ENCODE measurements at regions not wholly inside any gene's neighbourhood (a gene's known extent, or its start where the extent isn't known, plus 50 kb on each side); places are given as distances from the start of the nearest gene placed in this dataset.
A peak's percentile ranks its signal among the peaks of the same experiment; 100 is the strongest.

DNA sequence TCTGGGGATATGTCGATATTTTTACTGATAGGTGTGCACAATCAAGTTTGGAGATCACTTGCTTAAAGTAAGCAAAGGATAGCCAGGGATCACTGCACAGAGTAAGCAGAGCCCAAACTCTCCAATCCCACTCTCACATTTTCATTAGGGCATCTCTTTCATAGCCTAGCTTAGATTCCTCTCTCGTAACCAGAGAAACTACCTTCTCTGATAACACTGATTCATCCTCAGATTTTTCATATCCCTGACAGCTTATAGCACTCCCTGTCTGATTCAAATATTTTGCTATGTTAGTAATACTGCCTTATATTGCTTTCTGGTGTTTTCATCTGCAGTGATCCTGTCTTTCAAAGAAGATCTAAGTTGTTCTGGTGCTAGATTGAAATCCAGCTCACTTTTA is 123.7 kb downstream of the CBLL2 start:
- DNase-seq, result no peak

- no peak for DNase-seq
These were observed 124.9 kb downstream of the CBLL2 start for GRCh38 chrX:22397566-22397965.

DNA sequence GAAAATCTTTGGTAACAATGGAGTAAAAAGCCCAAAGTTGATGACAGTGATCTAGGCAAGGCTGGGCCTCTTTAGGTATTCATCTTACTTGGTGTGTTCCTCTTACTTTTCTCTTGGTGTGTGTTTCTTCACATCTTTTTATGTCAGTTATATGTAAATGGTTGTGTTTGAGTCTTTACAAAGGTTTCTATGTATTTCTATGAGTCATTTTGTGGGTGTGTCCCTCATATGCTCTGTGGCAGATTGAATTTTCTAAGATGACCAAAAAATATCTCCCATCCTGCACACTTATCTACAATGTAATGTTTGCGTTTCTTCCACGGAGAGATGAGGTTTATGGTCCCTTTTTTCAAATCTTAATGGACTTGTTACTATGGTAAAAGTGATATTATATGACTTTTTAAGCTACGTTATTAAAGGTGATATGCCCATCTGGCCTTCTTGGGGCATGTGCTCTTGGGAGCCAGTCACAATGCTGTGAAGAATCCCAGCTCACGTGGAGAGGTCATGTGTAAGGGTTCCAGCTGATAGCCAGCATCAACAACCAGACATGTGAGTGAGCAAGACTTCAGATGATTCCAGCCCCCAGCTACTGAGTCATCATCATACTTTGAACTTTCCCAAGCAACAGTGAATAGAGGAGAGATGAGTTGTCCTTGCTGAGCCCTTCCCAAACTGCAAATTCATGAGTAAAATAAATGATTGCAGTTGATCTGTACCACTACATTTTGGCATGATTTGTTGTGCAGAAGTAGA is 126.9 kb downstream of the CBLL2 start:
- no peak for DNase-seq

- no peak for DNase-seq
These were observed 131.6 kb downstream of the CBLL2 start for GRCh38 chrX:22404297-22404696.

DNA sequence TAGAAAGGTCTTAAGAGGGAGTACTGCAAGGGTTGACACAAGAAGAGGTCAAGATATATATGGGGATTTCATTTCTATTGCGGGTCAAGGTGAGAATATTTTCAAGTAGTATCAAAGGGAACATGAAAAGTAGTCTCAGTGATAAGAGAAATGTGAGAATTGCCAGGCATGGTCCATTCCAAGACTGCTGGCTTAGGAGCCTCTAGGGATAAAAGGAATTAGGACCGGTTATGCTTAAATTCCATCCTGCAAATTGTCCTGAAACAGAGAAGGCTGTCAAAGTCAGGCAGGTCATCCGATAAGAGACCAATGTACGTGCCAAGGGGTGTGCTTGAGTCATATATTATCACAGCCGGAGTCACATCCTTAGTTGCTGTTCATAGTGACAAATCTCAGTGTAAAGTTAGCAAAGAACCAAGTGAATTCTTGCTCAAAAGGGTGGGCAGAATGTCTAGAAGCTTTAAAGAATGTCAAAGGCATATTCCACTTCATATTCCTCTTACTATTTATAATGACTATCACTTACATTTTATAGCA is 133.6 kb downstream of the CBLL2 start:
- DNase-seq, result no peak

- DNase-seq, result no peak
These were observed 136.7 kb downstream of the CBLL2 start for GRCh38 chrX:22409418-22409817.

DNA sequence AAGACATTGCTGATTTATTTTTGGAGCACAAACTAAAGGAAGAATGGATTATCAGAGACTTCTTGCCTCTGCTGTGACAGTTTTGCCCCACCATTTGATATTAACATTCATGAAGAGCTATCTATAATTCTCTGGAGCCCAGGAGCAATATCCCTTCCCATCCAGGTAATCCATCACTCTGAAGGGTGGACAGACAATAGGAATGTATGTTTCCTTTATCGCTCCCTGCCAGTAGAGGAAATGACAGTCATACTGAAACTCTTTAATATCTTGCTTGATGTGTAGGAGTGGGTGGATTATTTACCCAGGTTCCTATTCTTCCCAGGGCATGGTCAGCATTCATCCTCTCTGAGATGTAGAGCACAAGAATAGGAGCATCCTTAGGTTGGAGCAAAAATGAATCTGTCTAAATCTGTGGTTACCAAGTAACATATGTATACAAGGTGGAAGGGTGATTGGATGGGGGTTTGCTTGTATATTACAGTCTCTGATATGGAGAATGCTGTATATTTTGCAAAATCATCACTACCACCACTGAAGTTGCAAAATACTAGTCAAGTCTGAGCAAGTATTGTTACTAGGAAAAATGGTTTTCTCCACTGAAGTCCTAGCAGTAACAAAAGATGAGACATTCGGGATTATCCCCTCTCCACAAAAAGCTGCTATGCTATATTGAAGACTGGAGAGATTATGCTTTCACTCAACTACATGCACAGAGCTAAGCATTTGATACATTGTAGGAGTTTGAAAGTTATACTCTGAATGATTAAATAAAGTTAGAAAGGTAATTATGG is 151.6 kb downstream of the CBLL2 start:
- no peak for DNase-seq

DNA sequence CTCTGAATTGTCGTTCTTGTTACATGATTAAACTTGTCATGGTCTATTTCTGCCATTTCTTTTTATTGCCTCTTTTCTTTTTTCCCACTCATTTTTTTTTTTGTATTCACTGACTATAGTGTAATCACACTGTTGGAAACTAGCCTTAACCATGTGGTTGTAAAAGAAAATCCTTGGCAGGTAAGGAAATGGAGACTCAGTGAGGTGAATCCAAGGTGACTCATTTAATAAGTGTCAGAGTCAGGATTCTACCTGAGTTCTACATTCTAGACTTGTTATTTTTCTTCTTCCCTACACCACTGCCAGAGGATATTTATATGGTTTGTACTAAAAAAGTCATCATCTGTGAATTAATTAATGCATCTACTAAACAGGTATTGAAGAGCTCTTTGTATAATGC is 152.2 kb downstream of the CBLL2 start:
- no peak for DNase-seq

GRCh38 chrX:22429704-22430103 is 157.0 kb downstream of the CBLL2 start:
- DNase-seq, result no peak

- no peak for DNase-seq
These were observed 158.0 kb downstream of the CBLL2 start for GRCh38 chrX:22430701-22431100.

GRCh38 chrX:22433292-22434070 is 160.8 kb downstream of the CBLL2 start:
- DNase-seq, result no peak

DNA sequence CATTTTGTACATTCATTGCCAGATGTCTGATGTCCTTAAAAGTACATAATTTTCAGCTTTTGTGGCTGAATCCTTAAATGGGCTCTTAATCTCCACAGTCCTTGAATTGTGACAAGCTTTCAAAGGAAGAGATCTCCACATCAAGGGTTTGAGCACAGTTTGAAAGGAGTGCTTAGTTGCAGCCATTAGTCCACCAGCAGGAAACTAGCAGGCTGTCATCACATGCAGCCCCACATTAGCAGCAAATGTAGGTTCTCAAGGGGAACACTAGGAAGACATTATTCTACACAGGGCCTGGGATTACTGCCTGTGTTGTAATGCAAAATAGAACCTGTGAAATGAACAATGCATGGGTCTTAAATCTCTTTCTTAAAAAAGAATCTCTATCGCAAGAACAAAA is 173.2 kb downstream of the CBLL2 start:
- no peak for DNase-seq

DNA sequence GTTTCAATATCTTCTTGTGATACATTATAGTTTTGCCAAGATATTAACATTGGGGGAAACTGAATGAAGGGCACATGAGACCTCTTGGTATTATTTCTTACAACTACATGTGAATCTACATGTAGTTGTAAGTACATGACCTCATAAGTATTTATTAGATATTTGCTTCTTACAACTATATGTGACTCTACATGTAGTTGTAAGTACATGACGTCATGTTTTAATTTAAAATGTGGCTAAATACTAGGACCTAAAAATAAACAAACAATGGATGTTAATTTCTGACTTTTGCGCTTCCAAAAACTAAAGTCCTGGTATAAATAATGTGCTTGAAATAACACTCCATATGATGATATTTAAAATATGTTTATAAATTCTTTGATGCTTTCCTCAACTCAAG is 190.2 kb downstream of the CBLL2 start:
- DNase-seq, result no peak

DNA sequence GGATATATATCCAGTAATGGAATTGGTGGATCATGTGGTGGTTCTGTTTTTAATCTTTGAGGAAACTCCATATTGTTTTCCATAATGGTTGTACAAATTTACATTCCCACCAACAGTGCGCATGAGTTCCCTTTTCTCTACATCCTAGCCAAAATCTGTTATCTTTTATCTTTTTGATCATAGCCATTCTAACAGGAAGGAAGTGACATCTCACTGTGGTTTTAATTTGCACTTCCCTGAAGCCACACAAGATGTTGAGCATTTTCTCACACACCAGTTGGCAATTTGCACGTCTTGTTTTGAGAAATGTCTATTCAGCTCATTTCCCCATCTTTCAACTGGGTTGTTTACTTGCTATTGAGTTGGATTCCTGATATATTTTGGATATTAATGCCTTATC is 194.9 kb downstream of the CBLL2 start:
- DNase-seq, result no peak

DNA sequence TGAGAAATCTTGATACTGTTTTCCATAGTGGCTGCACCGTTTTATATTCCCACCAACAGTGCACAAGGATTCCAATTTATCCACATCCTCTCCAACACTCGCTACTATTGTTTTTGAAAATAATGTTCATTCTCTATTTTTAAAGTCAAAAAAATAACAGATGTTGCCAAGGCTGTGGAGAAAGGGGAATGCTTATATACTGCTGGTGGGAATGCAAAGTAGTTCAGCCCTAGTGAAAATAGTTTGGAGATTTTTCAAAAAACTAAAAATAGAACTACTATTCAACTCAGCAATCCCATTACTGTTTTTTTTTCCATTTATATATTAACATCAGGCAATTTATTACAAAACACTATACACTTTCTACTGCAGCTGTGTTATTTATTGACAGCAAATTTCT is 208.7 kb downstream of the CBLL2 start:
- DNase-seq, result no peak

DNA sequence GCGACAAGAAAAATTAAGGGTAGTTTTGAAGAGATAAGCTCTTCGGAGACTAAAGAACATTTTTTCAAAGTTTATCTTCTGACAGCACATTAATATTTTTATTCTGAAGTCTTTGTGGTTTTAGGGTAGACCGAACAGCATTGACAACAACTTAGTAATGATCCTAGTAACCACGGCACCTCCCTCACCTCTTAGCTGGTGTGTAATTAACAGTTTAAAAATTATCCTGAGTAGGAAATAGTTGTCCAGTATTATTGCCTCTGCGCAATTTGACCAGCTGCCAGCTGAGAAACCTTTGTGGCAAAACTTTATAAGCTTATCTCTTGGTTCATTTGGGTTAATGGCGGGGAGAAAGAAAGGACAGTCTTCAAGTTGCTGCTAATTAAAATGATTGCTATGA is 213.6 kb downstream of the CBLL2 start:
- no peak for DNase-seq

DNA sequence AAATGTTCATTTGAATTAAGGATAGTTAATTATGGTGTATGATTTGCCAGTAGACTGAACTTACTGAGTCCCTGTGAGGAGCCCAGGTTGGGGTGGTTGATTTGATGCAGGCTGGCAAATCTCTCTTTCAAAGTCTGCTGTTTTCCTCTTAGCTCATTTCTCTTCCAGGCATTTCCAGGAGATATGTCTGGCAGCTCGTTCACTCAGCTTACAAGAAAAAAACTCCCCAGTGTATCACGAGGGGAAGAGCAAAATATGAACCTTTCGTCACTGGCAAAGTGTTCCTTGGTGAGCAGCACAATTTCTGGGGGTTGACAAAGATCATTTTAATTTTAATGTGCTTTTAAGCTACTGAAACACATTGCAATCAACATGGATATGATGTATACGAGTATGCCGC is 244.2 kb downstream of the CBLL2 start:
- DNase-seq, result no peak

- DNase-seq, result no peak
These were observed 247.6 kb downstream of the CBLL2 start for GRCh38 chrX:22520128-22520828.

GRCh38 chrX:22526339-22526738 is 253.6 kb downstream of the CBLL2 start:
- peak; percentile 3 for DNase-seq

- no peak for DNase-seq
These were observed 254.6 kb downstream of the CBLL2 start for GRCh38 chrX:22527302-22527701.

- DNase-seq, result no peak
These were observed 261.2 kb downstream of the CBLL2 start for GRCh38 chrX:22533898-22534297.

- peak; percentile 35 for DNase-seq
These were observed 261.9 kb downstream of the CBLL2 start for GRCh38 chrX:22534643-22535042.
